PC-9 (cell line): ENCODE measurements at regions not wholly inside any gene's neighbourhood (a gene's known extent, or its start where the extent isn't known, plus 50 kb on each side); places are given as distances from the start of the nearest gene placed in this dataset.

ENCODE experiments used
- CTCF ChIP-seq: fragments of 200-600 bp; sonication (generic); conservative IDR thresholded peaks from 2 replicates; pipeline ENCODE4 v1.6.1; 2017; ENCODE audit warnings: mixed run types, antibody characterized with exemption, mild to moderate bottlenecking, moderate library complexity
- EZH2 ChIP-seq: fragments of 200-600 bp; sonication (generic); IDR thresholded peaks from 2 replicates; pipeline ENCODE4 v1.8.0; 2017; ENCODE audit warnings: antibody characterized with exemption, low read depth

GRCh38 chr4:184292877-184293276 is 75.2 kb upstream of the ENPP6 start:
- TF ChIP-seq EZH2 (no peak), CTCF (no peak)
